ENCODE measurements at regions not wholly inside any gene's neighbourhood (a gene's known extent, or its start where the extent isn't known, plus 50 kb on each side); places are given as distances from the start of the nearest gene placed in this dataset.

DNA sequence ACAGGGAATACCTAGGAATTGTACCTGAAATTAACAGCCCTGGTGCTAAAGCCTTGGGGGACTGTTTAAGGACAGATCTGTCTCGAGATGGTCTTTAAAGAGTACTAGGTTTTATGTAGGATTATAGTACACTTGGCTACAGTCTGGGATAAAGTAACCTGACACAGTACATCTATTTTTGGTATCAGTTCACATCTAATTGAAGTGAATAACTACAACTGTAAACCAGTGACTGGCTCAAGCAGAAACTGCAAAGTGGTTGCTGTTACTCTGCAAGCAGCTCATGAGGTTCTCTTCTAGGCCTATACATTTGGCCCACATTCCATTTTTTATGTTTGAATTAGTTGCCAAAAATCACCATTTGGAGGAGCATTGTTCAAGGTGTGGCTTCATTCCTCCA, 320.8 kb upstream of the USP25 start:
- TF ChIP-seq, protein P1, sequence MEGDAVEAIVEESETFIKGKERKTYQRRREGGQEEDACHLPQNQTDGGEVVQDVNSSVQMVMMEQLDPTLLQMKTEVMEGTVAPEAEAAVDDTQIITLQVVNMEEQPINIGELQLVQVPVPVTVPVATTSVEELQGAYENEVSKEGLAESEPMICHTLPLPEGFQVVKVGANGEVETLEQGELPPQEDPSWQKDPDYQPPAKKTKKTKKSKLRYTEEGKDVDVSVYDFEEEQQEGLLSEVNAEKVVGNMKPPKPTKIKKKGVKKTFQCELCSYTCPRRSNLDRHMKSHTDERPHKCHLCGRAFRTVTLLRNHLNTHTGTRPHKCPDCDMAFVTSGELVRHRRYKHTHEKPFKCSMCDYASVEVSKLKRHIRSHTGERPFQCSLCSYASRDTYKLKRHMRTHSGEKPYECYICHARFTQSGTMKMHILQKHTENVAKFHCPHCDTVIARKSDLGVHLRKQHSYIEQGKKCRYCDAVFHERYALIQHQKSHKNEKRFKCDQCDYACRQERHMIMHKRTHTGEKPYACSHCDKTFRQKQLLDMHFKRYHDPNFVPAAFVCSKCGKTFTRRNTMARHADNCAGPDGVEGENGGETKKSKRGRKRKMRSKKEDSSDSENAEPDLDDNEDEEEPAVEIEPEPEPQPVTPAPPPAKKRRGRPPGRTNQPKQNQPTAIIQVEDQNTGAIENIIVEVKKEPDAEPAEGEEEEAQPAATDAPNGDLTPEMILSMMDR (IDR thresholded peaks at IDR 0.05): no peak
- TF ChIP-seq POLR2AphosphoS5 (IDR thresholded peaks at IDR 0.05): no peak

All from prostate gland (tissue), 2 donors.